CD14-positive monocyte (primary cell): ENCODE measurements at regions not wholly inside any gene's neighbourhood (a gene's known extent, or its start where the extent isn't known, plus 50 kb on each side); places are given as distances from the start of the nearest gene placed in this dataset.

Experiments used
- DNase-seq, 3 donors: peaks; one replicate each; pipeline ENCODE4 v3.0.0-alpha.2; 2011 to 2022
- H2AFZ ChIP-seq: 2 replicates; pipeline ENCODE4 v1.6.0; 2012; ENCODE audit warnings: mild to moderate bottlenecking, low read depth, low read length, inconsistent platforms; ENCODE audit not compliant: insufficient read depth, poor library complexity, severe bottlenecking
- H3K27ac ChIP-seq, 2 donors: 1 replicate in 1 of 2; 2 replicates in 1 of 2; pipeline ENCODE4 v1.5.1; 2012 to 2013; ENCODE audit warnings: low read length in 2 of 2, control low read depth in 1 of 2, inconsistent platforms in 1 of 2, low read depth in 1 of 2, mild to moderate bottlenecking in 1 of 2
- H3K27me3 ChIP-seq, 2 donors: one replicate each; pipeline versions ENCODE4 v1.6.0 to v1.6.1; 2011 to 2013; ENCODE audit warnings: low read length in 2 of 2; ENCODE audit not compliant: control insufficient read depth in 2 of 2, insufficient read depth in 2 of 2
- H3K36me3 ChIP-seq, 2 donors: replicated peaks in 1 of 2; 1 replicate in 1 of 2; 2 replicates in 1 of 2; pipeline versions ENCODE4 v1.5.1 to v1.6.1; 2012 to 2013; ENCODE audit warnings: low read length in 2 of 2, control low read depth in 1 of 2, inconsistent platforms in 1 of 2, mild to moderate bottlenecking in 1 of 2; ENCODE audit not compliant: insufficient read depth in 2 of 2, control insufficient read depth in 1 of 2
- H3K4me1 ChIP-seq, 2 donors: 1 replicate in 1 of 2; 2 replicates in 1 of 2; pipeline versions ENCODE4 v1.5.1 to v1.6.1; 2012 to 2013; ENCODE audit warnings: low read length in 2 of 2, control low read depth in 1 of 2, inconsistent platforms in 1 of 2, mild to moderate bottlenecking in 1 of 2, moderate library complexity in 1 of 2; ENCODE audit not compliant: insufficient read depth in 2 of 2, control insufficient read depth in 1 of 2
- H3K4me2 ChIP-seq: replicated peaks from 2 replicates; pipeline ENCODE3; 2012; ENCODE audit warnings: low read length, moderate library complexity, mild to moderate bottlenecking; ENCODE audit not compliant: poor library complexity, severe bottlenecking; ENCODE audit errors: extremely low read depth
- H3K4me3 ChIP-seq, 3 experiments: fragments of 200-600 bp in 1 of 3; sonication (generic) in 1 of 3; replicated peaks in 1 of 3; 1 replicate in 2 of 3; 2 replicates in 1 of 3; pipeline ENCODE4 v1.5.1; 2011 to 2013; ENCODE audit warnings: low read length in 3 of 3, mild to moderate bottlenecking in 3 of 3, control low read depth in 2 of 3, low read depth in 2 of 3, inconsistent platforms in 1 of 3, moderate library complexity in 1 of 3
- H3K79me2 ChIP-seq: 2 replicates; pipeline ENCODE4 v1.6.0; 2012; ENCODE audit warnings: mild to moderate bottlenecking, control low read depth, inconsistent platforms, low read length, moderate library complexity; ENCODE audit not compliant: insufficient read depth
- H3K9ac ChIP-seq: 2 replicates; pipeline ENCODE4 v1.6.0; 2017; ENCODE audit warnings: low read length, mild to moderate bottlenecking; ENCODE audit not compliant: insufficient read depth, poor library complexity, severe bottlenecking
- H3K9me3 ChIP-seq, 2 donors: replicated peaks in 1 of 2; 1 replicate in 1 of 2; 2 replicates in 1 of 2; pipeline versions ENCODE4 v1.5.1 to v1.6.1; 2012 to 2013; ENCODE audit warnings: low read length in 2 of 2, control low read depth in 1 of 2; ENCODE audit not compliant: control insufficient read depth in 1 of 2, insufficient read depth in 1 of 2
- H4K20me1 ChIP-seq: 2 replicates; pipeline ENCODE4 v1.6.0; 2012; ENCODE audit warnings: mild to moderate bottlenecking, low read length, control low read depth, moderate library complexity; ENCODE audit not compliant: insufficient read depth
- H3K27ac Mint-ChIP-seq, 7 donors: one replicate each; pipeline ENCODE4 v1.8.0; 2020; ENCODE audit warnings: mild to moderate bottlenecking in 7 of 7, mixed read lengths in 7 of 7, moderate library complexity in 6 of 7, inconsistent platforms in 2 of 7
- H3K27me3 Mint-ChIP-seq, 3 donors: one replicate each; pipeline ENCODE4 v1.8.0; 2021 to 2022; ENCODE audit warnings: low read depth in 3 of 3, mild to moderate bottlenecking in 3 of 3, mixed read lengths in 3 of 3, moderate library complexity in 3 of 3, inconsistent platforms in 1 of 3
- H3K36me3 Mint-ChIP-seq, 2 donors: one replicate each; pipeline ENCODE4 v1.8.0; 2020; ENCODE audit warnings: mixed read lengths in 2 of 2, inconsistent platforms in 1 of 2, mild to moderate bottlenecking in 1 of 2
- H3K4me1 Mint-ChIP-seq: one replicate; pipeline ENCODE4 v1.8.0; 2020; ENCODE audit warnings: mild to moderate bottlenecking, mixed read lengths
- H3K4me3 Mint-ChIP-seq, 2 donors: one replicate each; pipeline ENCODE4 v1.8.0; 2020; ENCODE audit warnings: mild to moderate bottlenecking in 2 of 2, mixed read lengths in 2 of 2, moderate library complexity in 1 of 2
- H3K9me3 Mint-ChIP-seq, 7 donors: one replicate each; pipeline ENCODE4 v1.8.0; 2020 to 2022; ENCODE audit warnings: mixed read lengths in 7 of 7, mild to moderate bottlenecking in 6 of 7, moderate library complexity in 6 of 7, inconsistent platforms in 2 of 7
- WGBS: methylation state at CpG from one replicate; pipeline ENCODE4 v1.1.5; 2013; ENCODE audit warnings: missing lambda C conversion rate; ENCODE audit not compliant: insufficient coverage; 5-methylcytosine and 5-hydroxymethylcytosine counted together
- intact Hi-C, 2 donors: fragments of 100-400 bp; cut with micrococcal nuclease; formaldehyde crosslinking; loops; one replicate each; pipeline versions ENCODE4 v1.15.0 to v1.15.1; 2023
- TF ChIP-seq, protein P1 (sequence below): fragments of 200-600 bp; IDR thresholded peaks from one replicate; pipeline ENCODE4 v1.8.0; 2022; ENCODE audit warnings: antibody characterized with exemption, mild to moderate bottlenecking

DNA sequence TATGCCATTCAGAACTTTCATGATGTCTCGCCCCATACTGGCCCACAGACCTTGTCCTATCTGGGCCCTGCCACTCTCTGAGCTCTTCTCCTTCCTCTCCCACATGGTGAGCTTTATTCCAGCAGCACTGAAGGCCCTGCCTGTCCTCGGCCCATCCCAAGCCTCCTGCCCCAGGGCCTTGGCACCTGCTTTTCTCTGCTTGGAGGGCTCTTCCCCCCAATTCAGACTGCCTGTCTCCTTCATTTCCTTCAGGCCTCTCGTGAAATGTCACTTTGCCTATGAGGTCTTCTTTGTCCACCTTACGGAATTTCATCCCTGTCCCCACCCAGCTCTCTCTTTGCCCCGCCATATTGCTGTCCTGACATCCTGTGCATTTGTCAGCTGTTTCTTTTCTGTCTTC, 191.7 kb upstream of the POU3F1 start:
- H3K27ac Mint-ChIP-seq = no peak overlapping the region
- Histone ChIP-seq H4K20me1 (no peaks in the 10 kb centered on the region), H3K4me3 (no peak overlapping the region), H3K9me3 (no peaks in the 10 kb centered on the region), H3K9ac (no peak overlapping the region), H3K79me2 (no peaks in the 10 kb centered on the region), H3K4me2 (no peak overlapping the region), H3K36me3 (no peaks in the 10 kb centered on the region), H3K4me1 (no peaks in the 10 kb centered on the region), H3K27me3 (no peaks in the 10 kb centered on the region), H3K27ac (no peak overlapping the region), H2AFZ (no peak overlapping the region)
- H3K27me3 Mint-ChIP-seq = peaks cover 4 to 6% (median 4%) of the 10 kb centered on the region in 3 donors
- intact Hi-C loops = no loop called here
- WGBS = 96% methylated on average over 5 of the region's 5 CpGs
- H3K4me3 Mint-ChIP-seq = no peak overlapping the region
- H3K36me3 Mint-ChIP-seq = no peaks in the 10 kb centered on the region
- TF ChIP-seq, protein P1, sequence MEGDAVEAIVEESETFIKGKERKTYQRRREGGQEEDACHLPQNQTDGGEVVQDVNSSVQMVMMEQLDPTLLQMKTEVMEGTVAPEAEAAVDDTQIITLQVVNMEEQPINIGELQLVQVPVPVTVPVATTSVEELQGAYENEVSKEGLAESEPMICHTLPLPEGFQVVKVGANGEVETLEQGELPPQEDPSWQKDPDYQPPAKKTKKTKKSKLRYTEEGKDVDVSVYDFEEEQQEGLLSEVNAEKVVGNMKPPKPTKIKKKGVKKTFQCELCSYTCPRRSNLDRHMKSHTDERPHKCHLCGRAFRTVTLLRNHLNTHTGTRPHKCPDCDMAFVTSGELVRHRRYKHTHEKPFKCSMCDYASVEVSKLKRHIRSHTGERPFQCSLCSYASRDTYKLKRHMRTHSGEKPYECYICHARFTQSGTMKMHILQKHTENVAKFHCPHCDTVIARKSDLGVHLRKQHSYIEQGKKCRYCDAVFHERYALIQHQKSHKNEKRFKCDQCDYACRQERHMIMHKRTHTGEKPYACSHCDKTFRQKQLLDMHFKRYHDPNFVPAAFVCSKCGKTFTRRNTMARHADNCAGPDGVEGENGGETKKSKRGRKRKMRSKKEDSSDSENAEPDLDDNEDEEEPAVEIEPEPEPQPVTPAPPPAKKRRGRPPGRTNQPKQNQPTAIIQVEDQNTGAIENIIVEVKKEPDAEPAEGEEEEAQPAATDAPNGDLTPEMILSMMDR = no peak
- H3K9me3 Mint-ChIP-seq = peaks cover 0 to 2% (median 0%) of the 10 kb centered on the region in 7 donors
- no peak for DNase-seq
- H3K4me1 Mint-ChIP-seq = no peaks in the 10 kb centered on the region

DNA sequence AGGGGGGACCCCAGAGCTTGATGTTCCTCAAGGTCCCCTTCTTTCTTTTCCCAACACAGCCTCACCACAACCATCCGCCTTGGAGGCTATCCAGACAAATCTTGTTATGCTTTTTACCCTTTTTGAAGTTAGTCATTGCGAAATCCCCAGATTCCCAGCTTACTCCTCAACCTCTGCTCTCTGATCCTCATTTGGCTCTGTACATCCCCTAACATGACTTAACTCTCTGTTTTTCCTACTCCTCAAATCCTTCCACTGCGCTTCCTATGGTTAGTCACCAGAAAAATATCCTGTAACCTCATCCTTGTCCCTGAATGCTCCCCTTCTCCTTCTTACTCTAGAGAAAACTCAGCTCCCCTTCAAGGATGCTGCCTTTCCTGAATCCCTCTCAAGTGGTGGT, 189.1 kb upstream of the POU3F1 start:
- Histone ChIP-seq H3K9me3 (no peaks in the 10 kb centered on the region), H3K9ac (no peak overlapping the region), H3K4me3 (no peak overlapping the region), H3K36me3 (no peaks in the 10 kb centered on the region), H3K27me3 (no peaks in the 10 kb centered on the region), H4K20me1 (no peaks in the 10 kb centered on the region), H3K4me2 (no peak overlapping the region), H3K27ac (no peak overlapping the region), H2AFZ (no peak overlapping the region), H3K79me2 (no peaks in the 10 kb centered on the region), H3K4me1 (no peaks in the 10 kb centered on the region)
- H3K9me3 Mint-ChIP-seq = peaks cover 0 to 4% (median 0%) of the 10 kb centered on the region in 7 donors
- TF ChIP-seq, protein P1 = no peak
- no peak overlapping the region for H3K27ac Mint-ChIP-seq
- H3K27me3 Mint-ChIP-seq = peaks cover 7 to 12% (median 10%) of the 10 kb centered on the region in 3 donors
- DNase-seq = no peak
- H3K4me3 Mint-ChIP-seq = no peak overlapping the region
- 97% methylated on average over 3 of the region's 3 CpGs for WGBS
- H3K4me1 Mint-ChIP-seq = no peaks in the 10 kb centered on the region
- intact Hi-C loops = no loop called here
- no peaks in the 10 kb centered on the region for H3K36me3 Mint-ChIP-seq
